NCI-H128 (cell line): ENCODE measurements at regions not wholly inside any gene's neighbourhood (a gene's known extent, or its start where the extent isn't known, plus 50 kb on each side); places are given as distances from the start of the nearest gene placed in this dataset.

Source experiments
- DNase-seq: peaks from one replicate; lab custom pipeline; 2025; ENCODE audit not compliant: unreplicated experiment; lab: John Stamatoyannopoulos, UW

GRCh38 chr13:53631511-53631910 is 602.9 kb downstream of the OLFM4 start:
- DNase-seq, result no peak

DNA sequence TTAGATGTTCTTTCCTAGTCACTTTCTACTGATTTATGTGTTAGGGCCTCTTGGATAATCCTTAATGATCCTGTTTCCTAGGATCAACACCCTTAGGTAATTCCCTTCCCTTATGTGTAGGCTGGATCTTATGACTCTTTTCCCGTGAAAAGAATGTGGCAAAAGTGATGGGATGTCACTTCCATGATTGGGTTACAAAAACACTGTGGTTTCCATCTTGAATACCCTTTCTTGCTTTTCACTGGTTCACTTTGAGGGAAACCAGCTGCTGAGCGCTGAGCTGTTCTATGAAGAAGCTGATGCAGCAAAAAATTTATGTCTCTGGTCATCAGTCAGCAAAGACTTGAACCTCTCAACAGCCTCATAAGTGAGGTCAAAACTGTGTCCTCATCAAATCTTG is 609.4 kb downstream of the OLFM4 start:
- DNase-seq, result no peak

GRCh38 chr13:53642306-53642705 is 613.7 kb downstream of the OLFM4 start:
- DNase-seq, result no peak

DNA sequence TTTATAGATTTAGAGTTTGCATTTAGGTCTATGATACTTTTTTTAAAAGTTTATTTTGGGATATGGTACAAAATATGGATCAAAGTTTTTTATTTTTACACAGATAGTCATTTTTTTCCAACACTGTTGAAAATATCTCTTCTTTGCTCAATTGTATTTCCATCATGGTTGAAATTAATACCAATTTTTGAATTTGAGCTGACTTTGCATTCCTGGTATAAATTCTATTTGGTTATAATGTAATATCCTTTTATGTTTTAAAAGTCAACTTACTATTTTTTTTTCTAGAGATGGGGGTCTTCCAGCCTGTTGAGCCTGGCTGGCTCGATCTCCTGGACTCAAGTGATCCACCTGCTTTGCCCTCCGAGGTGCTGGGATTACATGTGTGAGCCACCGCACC is 620.1 kb downstream of the OLFM4 start:
- DNase-seq, result no peak

DNA sequence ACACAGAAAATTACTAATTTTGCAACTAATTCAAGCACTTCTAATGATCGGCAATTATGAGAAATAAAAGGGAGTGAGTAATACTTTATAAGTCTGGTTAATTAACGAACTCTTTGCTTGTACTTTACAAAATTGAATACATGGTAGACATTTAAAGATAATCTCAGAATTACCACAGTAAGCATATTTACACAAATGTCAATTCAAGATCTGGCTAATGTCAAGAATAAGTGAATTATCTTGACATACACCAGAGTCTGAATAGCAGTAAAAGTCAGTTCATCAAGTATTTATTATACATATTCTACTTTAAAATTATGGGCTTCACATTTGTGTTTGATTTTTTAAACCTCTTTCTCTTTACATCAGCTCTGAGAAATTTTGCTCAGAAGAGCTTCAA is 643.4 kb downstream of the OLFM4 start:
- DNase-seq, result no peak

GRCh38 chr13:53683146-53683545 is 654.5 kb downstream of the OLFM4 start:
- DNase-seq, result no peak

DNA sequence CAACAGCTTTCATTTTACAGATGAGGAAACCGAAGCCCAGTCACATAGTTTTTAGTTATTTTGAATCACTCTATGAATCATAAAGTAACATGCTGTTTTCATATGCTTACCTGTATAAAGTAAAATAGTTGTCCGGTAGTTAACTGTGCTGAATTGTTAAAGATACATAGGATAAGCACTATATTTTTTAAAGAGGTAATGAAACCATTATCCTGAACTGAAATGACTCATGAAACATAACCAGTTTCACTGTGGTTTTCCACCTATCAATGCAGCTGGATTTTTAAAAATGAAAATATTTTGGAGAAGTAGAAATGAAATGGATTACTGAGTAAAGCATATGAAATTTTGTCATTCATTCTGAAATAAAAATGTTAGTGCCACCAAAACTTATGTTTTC is 655.0 kb downstream of the OLFM4 start:
- DNase-seq, result no peak

- no peak for DNase-seq
Measured at GRCh38 chr13:53691417-53691816, 662.8 kb downstream of the OLFM4 start.

- DNase-seq, result no peak
Measured at GRCh38 chr13:53694814-53695532, 666.4 kb downstream of the OLFM4 start.

GRCh38 chr13:53703371-53704080 is 674.9 kb downstream of the OLFM4 start:
- DNase-seq, result no peak

DNA sequence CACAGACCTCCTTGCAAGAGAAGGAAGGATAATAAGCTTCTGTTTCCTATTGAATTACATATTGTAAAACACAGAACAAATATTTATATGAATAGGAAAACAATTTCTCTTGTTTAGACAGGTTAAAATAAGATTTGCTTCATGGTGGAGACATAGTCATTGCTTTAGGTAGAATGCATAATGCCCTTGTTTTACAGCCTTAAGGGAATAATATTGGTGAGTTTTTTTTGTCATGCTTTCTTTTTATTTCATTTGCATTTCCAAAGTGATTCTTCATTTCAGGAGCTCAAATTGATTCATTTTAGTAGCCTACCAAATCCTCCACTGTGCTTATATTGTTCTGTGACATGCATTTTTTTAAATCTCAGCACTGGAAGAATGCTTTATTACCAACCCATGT is 690.7 kb downstream of the OLFM4 start:
- no peak for DNase-seq

DNA sequence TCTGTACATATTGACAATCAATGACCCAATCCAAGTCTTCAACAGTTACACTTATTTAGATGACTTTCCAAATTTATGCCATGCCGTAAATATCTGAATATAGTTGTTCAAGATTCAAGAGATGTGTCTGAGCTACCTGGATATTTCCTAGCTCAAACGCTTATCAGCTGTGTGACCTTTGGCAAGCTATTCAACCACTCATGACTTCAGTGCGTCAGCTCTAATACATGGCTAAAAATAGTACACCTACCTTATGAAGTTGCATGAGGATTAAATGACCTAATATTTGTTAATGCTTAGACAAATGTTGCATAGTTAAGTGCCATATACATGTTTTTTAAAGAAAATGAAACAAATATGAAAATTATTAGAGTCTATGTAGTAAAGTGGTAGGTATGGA is 704.1 kb downstream of the OLFM4 start:
- DNase-seq, result no peak

GRCh38 chr13:53743906-53744305 is 715.3 kb downstream of the OLFM4 start:
- no peak for DNase-seq

DNA sequence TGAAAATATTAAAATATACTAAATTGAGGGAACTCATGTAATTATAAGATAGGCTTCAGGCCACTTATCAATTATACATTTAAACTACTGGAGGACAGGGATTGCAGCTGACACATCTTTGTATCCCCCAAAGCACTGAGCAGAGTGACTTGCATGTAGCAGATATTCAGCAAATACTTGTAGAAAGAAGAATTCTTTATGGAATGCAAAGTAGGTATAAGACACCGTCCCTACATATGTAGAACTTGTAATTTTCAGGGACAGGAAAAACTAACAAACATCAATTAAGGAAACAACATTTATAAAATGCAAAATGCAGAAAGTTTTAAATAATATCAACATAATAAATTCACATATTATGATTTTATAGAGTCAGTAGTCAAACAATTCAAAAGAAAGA is 719.2 kb downstream of the OLFM4 start:
- no peak for DNase-seq

- no peak for DNase-seq
Measured at GRCh38 chr13:53749306-53749705, 720.7 kb downstream of the OLFM4 start.

DNA sequence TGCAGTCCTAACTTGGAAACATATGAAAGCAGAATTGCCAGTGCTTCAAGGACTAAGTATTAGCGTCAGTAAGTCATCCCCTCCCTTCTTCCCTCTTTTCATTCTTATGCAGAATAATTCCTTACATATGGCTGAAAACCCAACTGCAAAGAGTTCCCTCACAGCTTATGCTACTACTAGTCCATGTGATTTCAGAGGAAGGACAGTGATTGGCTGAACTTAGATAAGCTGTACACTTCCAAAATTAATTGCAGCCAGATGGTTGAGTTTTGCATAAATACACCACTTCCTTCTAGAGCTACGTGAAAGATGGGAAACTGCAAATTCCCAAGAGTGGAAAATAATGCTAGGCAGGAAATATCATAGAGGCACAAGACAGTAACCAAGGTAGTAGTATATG is 730.4 kb downstream of the OLFM4 start:
- DNase-seq, result no peak

DNA sequence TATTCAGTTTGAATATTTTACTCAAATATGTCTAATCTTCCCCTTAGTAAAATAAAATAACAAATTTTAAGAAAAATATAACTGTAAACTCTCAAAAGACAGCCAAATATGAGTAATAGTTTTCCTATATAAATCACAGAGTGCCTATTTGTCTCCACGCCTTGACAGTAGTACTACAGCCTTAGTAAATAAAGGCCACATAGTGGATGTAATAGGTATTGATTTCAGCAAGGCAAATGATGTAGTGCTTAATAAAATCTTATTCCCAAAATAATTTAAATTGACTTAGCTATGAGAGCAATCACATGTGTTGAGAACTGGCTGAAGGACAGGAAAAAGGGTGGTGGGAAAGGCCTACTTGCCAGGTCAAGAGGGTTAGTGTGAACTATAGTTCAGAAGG is 747.2 kb downstream of the OLFM4 start:
- DNase-seq, result no peak

DNA sequence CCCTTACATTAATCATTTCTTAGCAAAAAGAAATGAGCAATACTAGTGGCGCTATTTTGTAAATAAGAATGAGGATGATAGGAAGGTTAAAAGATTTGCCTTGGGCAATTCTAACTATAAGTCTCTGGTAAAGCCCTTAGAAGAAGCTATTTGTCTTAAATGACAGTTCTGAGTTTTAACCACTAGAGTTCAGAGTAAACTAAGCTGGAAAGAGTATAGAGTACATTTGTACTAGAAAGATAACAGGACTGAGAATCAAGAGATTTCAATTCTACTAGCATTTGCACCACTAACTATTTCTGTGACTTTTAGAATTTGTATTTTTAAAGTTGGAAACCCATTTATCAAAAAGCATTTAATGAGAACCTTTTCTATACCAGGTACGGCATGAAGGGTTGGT is 750.3 kb downstream of the OLFM4 start:
- DNase-seq, result no peak

DNA sequence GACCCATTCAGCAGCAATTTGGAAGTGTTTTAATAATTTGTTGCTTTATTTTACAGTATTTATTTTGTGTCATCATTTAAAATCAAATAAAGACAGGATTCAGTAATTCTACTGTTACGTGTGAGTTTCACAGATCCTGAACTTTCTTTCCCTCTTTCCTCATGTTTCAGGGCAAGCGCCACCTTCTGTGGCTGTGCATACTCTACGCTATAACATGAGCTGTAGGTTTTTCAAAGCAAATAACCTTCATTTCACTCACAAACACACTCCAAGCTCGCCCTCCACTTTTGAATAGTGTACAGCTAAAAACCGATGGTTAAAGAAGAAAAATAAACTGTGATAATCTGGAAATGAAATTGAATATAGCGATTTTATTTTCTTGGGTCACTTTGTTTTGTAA is 753.3 kb downstream of the OLFM4 start:
- DNase-seq, result no peak

DNA sequence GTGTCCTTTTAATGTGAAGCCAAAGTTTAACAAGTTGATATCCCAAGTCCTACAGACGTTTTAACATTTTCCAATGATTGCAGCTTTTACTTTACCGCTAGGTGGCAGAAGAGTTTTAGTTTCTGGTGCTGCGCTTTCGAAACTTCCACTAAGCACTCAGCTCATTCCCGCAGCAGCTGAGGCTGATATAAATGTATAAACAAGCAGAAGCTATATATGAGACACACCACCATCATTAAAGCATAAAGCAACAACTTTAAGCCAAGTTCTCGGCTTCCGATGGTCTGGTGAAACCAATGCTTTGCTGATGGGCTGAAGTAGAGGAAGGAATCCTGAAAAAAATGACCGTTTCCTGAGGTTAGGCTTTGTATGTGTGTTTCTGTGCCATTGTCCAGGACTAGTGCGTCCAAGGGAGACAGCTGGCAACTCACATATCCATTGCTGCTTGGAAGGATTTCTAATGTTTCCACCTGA is 753.9 kb downstream of the OLFM4 start:
- DNase-seq, result peak; percentile 73

DNA sequence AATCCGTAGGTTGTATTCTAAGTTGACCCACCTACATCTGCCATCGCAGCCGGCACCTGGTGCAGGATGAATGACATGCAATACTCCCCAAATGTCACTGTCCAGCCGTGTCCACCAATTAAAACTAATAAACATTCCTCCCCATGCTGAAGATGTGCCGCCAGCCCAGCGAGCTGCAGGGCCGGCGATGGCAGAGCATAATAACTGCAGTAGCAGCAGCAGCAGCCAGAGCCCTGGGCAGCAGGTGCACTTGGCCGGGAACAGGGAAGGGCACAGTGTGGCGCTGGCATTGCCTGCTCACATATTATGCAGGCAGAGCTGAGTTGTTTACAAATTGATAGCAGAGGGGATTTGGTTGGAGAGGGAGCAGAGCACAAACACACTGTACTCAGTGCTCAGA is 754.9 kb downstream of the OLFM4 start:
- DNase-seq, result peak; percentile 30

DNA sequence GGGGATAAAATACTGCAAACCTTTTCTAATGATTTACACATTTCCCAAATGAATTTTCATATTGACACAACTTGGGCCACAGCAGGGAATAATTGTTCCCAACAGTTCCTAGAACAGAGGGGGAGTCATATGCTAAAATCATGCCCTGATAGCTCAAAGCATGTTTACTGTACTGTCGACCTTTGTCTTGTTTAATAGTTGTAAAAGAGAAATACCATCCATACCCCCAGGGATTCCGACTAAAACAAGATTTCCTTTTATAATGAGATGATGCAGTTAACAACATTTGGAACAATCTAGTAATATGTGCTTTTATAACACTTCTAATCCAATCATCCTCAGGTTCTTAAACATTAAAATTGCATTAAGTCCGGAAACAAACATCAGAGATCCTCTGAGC is 759.7 kb downstream of the OLFM4 start:
- DNase-seq, result no peak

DNA sequence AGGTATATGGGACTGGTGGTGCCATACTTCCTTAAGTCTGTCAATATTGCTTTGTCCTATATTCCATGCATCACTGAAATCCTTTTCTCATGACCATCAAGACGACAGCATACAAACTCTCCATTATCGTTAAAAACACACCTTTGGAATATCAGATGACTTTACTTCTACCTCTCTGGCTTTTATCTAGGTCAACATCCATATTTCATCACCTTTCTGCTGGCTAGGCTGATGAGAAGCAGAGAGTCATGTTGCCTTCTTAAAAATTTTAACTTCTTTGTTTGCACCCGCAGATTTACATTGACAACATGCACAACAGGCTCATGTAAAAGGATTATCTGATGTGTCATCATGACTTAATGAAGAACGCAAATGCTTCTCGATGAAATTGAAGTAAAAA is 771.4 kb downstream of the OLFM4 start:
- DNase-seq, result no peak
